Upper lobe of right lung (tissue), 1 donor: ENCODE measurements at regions not wholly inside any gene's neighbourhood (a gene's known extent, or its start where the extent isn't known, plus 50 kb on each side); places are given as distances from the start of the nearest gene placed in this dataset.

Source experiments
- ATAC-seq: fragments of 200-7000 bp; cut with Tn5 transposase; one replicate; pipeline ENCODE4 v1.9.1; 2020; ENCODE audit warnings: mild to moderate bottlenecking, moderate library complexity
- DNase-seq: peaks from one replicate; pipeline ENCODE4 v3.0.0-alpha.2; 2020
- H3K27ac ChIP-seq: fragments of 200-600 bp; one replicate; pipeline ENCODE4 v1.8.0; 2022
- H3K27me3 ChIP-seq: fragments of 200-600 bp; one replicate; pipeline ENCODE4 v1.8.0; 2022; ENCODE audit warnings: mild to moderate bottlenecking
- H3K36me3 ChIP-seq: fragments of 200-600 bp; one replicate; pipeline ENCODE4 v1.8.0; 2022
- H3K4me1 ChIP-seq: fragments of 200-600 bp; one replicate; pipeline ENCODE4 v1.8.0; 2022
- H3K4me3 ChIP-seq: fragments of 200-600 bp; one replicate; pipeline ENCODE4 v1.8.0; 2022; ENCODE audit warnings: mild to moderate bottlenecking
- H3K9me3 ChIP-seq: fragments of 200-600 bp; one replicate; pipeline ENCODE4 v1.8.0; 2022
- CTCF ChIP-seq: fragments of 200-600 bp; IDR thresholded peaks from one replicate; pipeline ENCODE4 v1.8.0; 2022; ENCODE audit warnings: antibody characterized with exemption
- intact Hi-C: fragments of 100-400 bp; cut with DNase I; formaldehyde crosslinking; loops from one replicate; pipeline ENCODE4 v1.11.0; 2022
- donor health status: DM: no; HTN: yes; CAD: no; lungs with severe emphysema.

GRCh38 chr6:97866616-97867015 is 583.6 kb upstream of the MMS22L start:
- intact Hi-C loops: no loop called here
- H3K4me1 ChIP-seq: no peaks in the 10 kb centered on the region
- H3K4me3 ChIP-seq: no peak overlapping the region
- no peak for TF ChIP-seq CTCF
- no peaks in the 10 kb centered on the region for H3K9me3 ChIP-seq
- DNase-seq (no peak), ATAC-seq (no peak)
- no peaks in the 10 kb centered on the region for H3K27me3 ChIP-seq
- H3K36me3 ChIP-seq: no peaks in the 10 kb centered on the region
- no peak overlapping the region for H3K27ac ChIP-seq

DNA sequence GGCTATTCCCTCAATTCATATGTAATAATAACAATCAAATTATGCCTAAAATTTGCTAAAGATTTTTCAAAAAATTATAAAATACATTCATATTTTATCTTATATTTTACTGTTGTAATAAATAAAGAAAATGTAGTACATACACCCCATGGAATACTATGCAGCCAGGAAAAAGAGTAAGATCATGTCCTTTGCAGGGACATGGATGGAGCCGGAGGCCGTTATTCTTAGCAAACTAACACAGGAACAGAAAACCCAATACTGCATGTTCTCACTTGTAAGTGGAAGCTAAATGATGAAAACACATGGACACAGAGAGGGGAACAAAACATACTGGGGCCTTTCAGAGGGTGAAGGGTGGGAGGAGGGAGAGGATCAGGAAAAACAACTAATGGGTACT is 584.2 kb upstream of the MMS22L start:
- no peaks in the 10 kb centered on the region for H3K9me3 ChIP-seq
- no peak for ATAC-seq
- no peak for TF ChIP-seq CTCF
- no peak overlapping the region for H3K4me3 ChIP-seq
- intact Hi-C loops: no loop called here
- no peak overlapping the region for H3K27ac ChIP-seq
- no peaks in the 10 kb centered on the region for H3K27me3 ChIP-seq
- DNase-seq: no peak
- no peaks in the 10 kb centered on the region for H3K4me1 ChIP-seq
- H3K36me3 ChIP-seq: no peaks in the 10 kb centered on the region

- no peaks in the 10 kb centered on the region for H3K4me1 ChIP-seq
- intact Hi-C loops: no loop called here
- H3K4me3 ChIP-seq: no peak overlapping the region
- no peak for DNase-seq
- H3K36me3 ChIP-seq: no peaks in the 10 kb centered on the region
- no peak for TF ChIP-seq CTCF
- no peaks in the 10 kb centered on the region for H3K9me3 ChIP-seq
- H3K27ac ChIP-seq: no peak overlapping the region
- ATAC-seq: no peak
- no peaks in the 10 kb centered on the region for H3K27me3 ChIP-seq
These were observed 587.3 kb upstream of the MMS22L start for GRCh38 chr6:97870273-97870672.

- H3K4me3 ChIP-seq: no peak overlapping the region
- TF ChIP-seq CTCF: no peak
- no peaks in the 10 kb centered on the region for H3K27me3 ChIP-seq
- H3K27ac ChIP-seq: no peak overlapping the region
- no peak for DNase-seq
- intact Hi-C loops: no loop called here
- no peaks in the 10 kb centered on the region for H3K36me3 ChIP-seq
- no peaks in the 10 kb centered on the region for H3K9me3 ChIP-seq
- no peaks in the 10 kb centered on the region for H3K4me1 ChIP-seq
- no peak for ATAC-seq
These were observed 593.7 kb upstream of the MMS22L start for GRCh38 chr6:97876711-97877110.

GRCh38 chr6:97882755-97883154 is 599.7 kb upstream of the MMS22L start:
- ATAC-seq: no peak
- Histone ChIP-seq H3K9me3 (no peaks in the 10 kb centered on the region), H3K27ac (no peak overlapping the region), H3K4me3 (no peak overlapping the region), H3K4me1 (no peaks in the 10 kb centered on the region), H3K36me3 (no peaks in the 10 kb centered on the region), H3K27me3 (no peaks in the 10 kb centered on the region)
- no peak for TF ChIP-seq CTCF
- no peak for DNase-seq
- intact Hi-C loops: no loop called here

GRCh38 chr6:97885325-97885724 is 602.3 kb upstream of the MMS22L start:
- Histone ChIP-seq H3K9me3 (no peaks in the 10 kb centered on the region), H3K27me3 (no peaks in the 10 kb centered on the region), H3K36me3 (no peaks in the 10 kb centered on the region), H3K27ac (no peak overlapping the region), H3K4me1 (no peaks in the 10 kb centered on the region), H3K4me3 (no peak overlapping the region)
- TF ChIP-seq CTCF: no peak
- intact Hi-C loops: no loop called here
- DNase-seq: no peak
- ATAC-seq: no peak
